IMR-90 (cell line): ENCODE measurements at regions not wholly inside any gene's neighbourhood (a gene's known extent, or its start where the extent isn't known, plus 50 kb on each side); places are given as distances from the start of the nearest gene placed in this dataset.

Experiments
- ATAC-seq: fragments of 200-7000 bp; cut with Tn5 transposase; 2 replicates; pipeline ENCODE4 v1.9.1; 2020; ENCODE audit warnings: low read depth, mild to moderate bottlenecking, moderate library complexity
- BruUV-seq: library from RNA; stranded (reverse); fragments of 400-500 nt; replicated peaks from 2 replicates; lab custom pipeline; 2021; lab: Mats Ljungman, UMichigan
- CTCF ChIA-PET: fragments of 300-600 bp; formaldehyde crosslinking; extraction: SDS; loops from one replicate; lab custom pipeline; 2021; ENCODE audit warnings: antibody characterized with exemption; lab: Yijun Ruan, JAX
- POLR2A ChIA-PET: fragments of 300-600 bp; sonication (Branson Sonifier 250); formaldehyde crosslinking; loops from one replicate; lab custom pipeline; 2022; ENCODE audit warnings: antibody characterized with exemption; ENCODE audit not compliant: unreplicated experiment; lab: Charles Lee
- DNase-seq: peaks from one replicate; pipeline ENCODE4 v3.0.0; 2013
- H2AFZ ChIP-seq: replicated peaks from 2 replicates; pipeline ENCODE3; 2013; ENCODE audit warnings: low read length, mild to moderate bottlenecking; ENCODE audit not compliant: poor library complexity
- H2AK5ac ChIP-seq: 2 replicates; pipeline ENCODE4 v1.6.1; 2013; ENCODE audit warnings: low read depth, low read length, inconsistent platforms
- H2AK9ac ChIP-seq: replicated peaks from 2 replicates; pipeline ENCODE3; 2013; ENCODE audit warnings: mild to moderate bottlenecking, low read depth, low read length, moderate library complexity; ENCODE audit not compliant: poor library complexity
- H2BK120ac ChIP-seq: 2 replicates; pipeline ENCODE4 v1.6.1; 2013; ENCODE audit warnings: low read depth, low read length, inconsistent platforms
- H2BK15ac ChIP-seq: 3 replicates; pipeline ENCODE4 v1.6.1; 2013; ENCODE audit warnings: low read depth, low read length, inconsistent platforms
- H2BK20ac ChIP-seq: 2 replicates; pipeline ENCODE4 v1.6.1; 2013; ENCODE audit warnings: low read depth, mild to moderate bottlenecking, inconsistent platforms, low read length, moderate library complexity
- H2BK5ac ChIP-seq: 2 replicates; pipeline ENCODE4 v1.6.1; 2013; ENCODE audit warnings: mild to moderate bottlenecking, low read depth, low read length, inconsistent platforms; ENCODE audit not compliant: poor library complexity, severe bottlenecking
- H3K14ac ChIP-seq: replicated peaks from 2 replicates; pipeline ENCODE4 v1.6.1; 2013; ENCODE audit warnings: low read depth, low read length, inconsistent platforms
- H3K18ac ChIP-seq: 2 replicates; pipeline ENCODE4 v1.6.1; 2013; ENCODE audit warnings: low read depth, low read length, control low read depth
- H3K23ac ChIP-seq: 2 replicates; pipeline ENCODE4 v1.6.1; 2013; ENCODE audit warnings: low read depth, low read length, inconsistent platforms
- H3K27ac ChIP-seq: 2 replicates; pipeline ENCODE4 v1.5.1; 2013; ENCODE audit warnings: mild to moderate bottlenecking, control low read depth, low read length; ENCODE audit not compliant: insufficient read depth
- H3K27me3 ChIP-seq: 2 replicates; pipeline ENCODE4 v1.6.1; 2013; ENCODE audit warnings: low read length; ENCODE audit not compliant: control insufficient read depth, insufficient read depth
- H3K36me3 ChIP-seq: 2 replicates; pipeline ENCODE4 v1.6.1; 2013; ENCODE audit warnings: low read length, mixed read lengths; ENCODE audit not compliant: control insufficient read depth, insufficient read depth
- H3K4ac ChIP-seq: 2 replicates; pipeline ENCODE4 v1.6.1; 2013; ENCODE audit warnings: low read depth, low read length, inconsistent platforms
- H3K4me1 ChIP-seq: 2 replicates; pipeline ENCODE4 v1.6.1; 2013; ENCODE audit warnings: low read length, mixed read lengths; ENCODE audit not compliant: control insufficient read depth, insufficient read depth
- H3K4me2 ChIP-seq: 2 replicates; pipeline ENCODE4 v1.6.1; 2013; ENCODE audit warnings: low read depth, mild to moderate bottlenecking, control low read depth, low read length, moderate library complexity
- H3K4me3 ChIP-seq: 2 replicates; pipeline ENCODE4 v1.5.1; 2013; ENCODE audit warnings: low read depth, mild to moderate bottlenecking, control low read depth, low read length, moderate library complexity; ENCODE audit not compliant: insufficient read depth
- H3K56ac ChIP-seq: 2 replicates; pipeline ENCODE4 v1.6.1; 2013; ENCODE audit warnings: low read length, inconsistent platforms; ENCODE audit not compliant: insufficient read depth; ENCODE audit errors: extremely low read depth
- H3K79me1 ChIP-seq, 2 experiments: 2 replicates each; pipeline ENCODE4 v1.6.1; 2013; ENCODE audit warnings: low read length in 2 of 2, inconsistent platforms in 1 of 2, low read depth in 1 of 2
- H3K9ac ChIP-seq: 2 replicates; pipeline ENCODE4 v1.6.1; 2013; ENCODE audit warnings: low read depth, low read length, control low read depth
- H3K9me1 ChIP-seq: 2 replicates; pipeline ENCODE4 v1.6.1; 2013; ENCODE audit warnings: low read length, inconsistent platforms; ENCODE audit not compliant: insufficient read depth
- H3K9me3 ChIP-seq: 2 replicates; pipeline ENCODE4 v1.6.1; 2013; ENCODE audit warnings: low read length; ENCODE audit not compliant: control insufficient read depth, insufficient read depth
- H4K20me1 ChIP-seq: 2 replicates; pipeline ENCODE4 v1.6.1; 2013; ENCODE audit warnings: low read length, inconsistent platforms; ENCODE audit not compliant: insufficient read depth
- H4K5ac ChIP-seq: 2 replicates; pipeline ENCODE4 v1.6.1; 2013; ENCODE audit warnings: mild to moderate bottlenecking, low read depth, low read length, control low read depth
- H4K8ac ChIP-seq, 2 experiments: 2 replicates each; pipeline ENCODE4 v1.6.1; 2013; ENCODE audit warnings: low read depth in 2 of 2, low read length in 2 of 2, control low read depth in 1 of 2, inconsistent platforms in 1 of 2
- H4K91ac ChIP-seq: 2 replicates; pipeline ENCODE4 v1.6.1; 2013; ENCODE audit warnings: low read depth, low read length, inconsistent platforms; ENCODE audit not compliant: insufficient read depth
- BHLHE40 ChIP-seq: fragments of 150-350 bp; IDR thresholded peaks from 2 replicates; pipeline ENCODE4 v1.6.1; 2016; ENCODE audit warnings: mild to moderate bottlenecking, low read depth, low read length
- CEBPB ChIP-seq: IDR thresholded peaks from 2 replicates; pipeline ENCODE4 v1.6.1; 2012; ENCODE audit warnings: low read depth, low read length, improper control_type of control experiment
- CHD1 ChIP-seq: IDR thresholded peaks from 2 replicates; pipeline ENCODE4 v1.6.1; 2012; ENCODE audit warnings: low read depth, low read length, improper control_type of control experiment
- CTCF ChIP-seq: conservative IDR thresholded peaks from 2 replicates; pipeline ENCODE4 v1.5.1; 2012; ENCODE audit warnings: mild to moderate bottlenecking, low read depth, low read length, improper control_type of control experiment
- ELK1 ChIP-seq: fragments of 150-350 bp; IDR thresholded peaks from 2 replicates; pipeline ENCODE4 v1.6.1; 2016; ENCODE audit warnings: low read depth, mild to moderate bottlenecking, low read length, moderate library complexity, borderline replicate concordance
- FOS ChIP-seq: fragments of 150-350 bp; IDR thresholded peaks from 2 replicates; pipeline ENCODE4 v1.6.1; 2016; ENCODE audit warnings: low read depth, low read length
- MAFK ChIP-seq: IDR thresholded peaks from 2 replicates; pipeline ENCODE4 v1.6.1; 2012; ENCODE audit warnings: low read depth, low read length, improper control_type of control experiment
- MAZ ChIP-seq: IDR thresholded peaks from 2 replicates; pipeline ENCODE4 v1.6.1; 2012; ENCODE audit warnings: low read depth, mild to moderate bottlenecking, low read length, improper control_type of control experiment, moderate library complexity, borderline replicate concordance
- MXI1 ChIP-seq: IDR thresholded peaks from 2 replicates; pipeline ENCODE4 v1.6.1; 2012; ENCODE audit warnings: low read depth, mild to moderate bottlenecking, low read length, moderate library complexity, borderline replicate concordance
- NFE2L2 ChIP-seq: fragments of 150-350 bp; IDR thresholded peaks from 2 replicates; pipeline ENCODE4 v1.6.1; 2016; ENCODE audit warnings: low read depth, mild to moderate bottlenecking, low read length
- POLR2A ChIP-seq: IDR thresholded peaks from 2 replicates; pipeline ENCODE4 v1.6.1; 2012; ENCODE audit warnings: mild to moderate bottlenecking, low read depth, low read length
- RAD21 ChIP-seq: IDR thresholded peaks from 2 replicates; pipeline ENCODE4 v1.6.1; 2012; ENCODE audit warnings: low read length, improper control_type of control experiment
- RCOR1 ChIP-seq: IDR thresholded peaks from 2 replicates; pipeline ENCODE4 v1.6.1; 2012; ENCODE audit warnings: mild to moderate bottlenecking, low read length, improper control_type of control experiment; ENCODE audit not compliant: insufficient replicate concordance
- RFX5 ChIP-seq: IDR thresholded peaks from 2 replicates; pipeline ENCODE4 v1.8.0; 2012; ENCODE audit warnings: low read depth, mild to moderate bottlenecking, low read length, moderate library complexity
- SMC3 ChIP-seq: fragments of 150-350 bp; IDR thresholded peaks from 2 replicates; pipeline ENCODE4 v1.6.1; 2016; ENCODE audit warnings: low read depth, mild to moderate bottlenecking, antibody characterized with exemption, low read length, moderate library complexity
- USF2 ChIP-seq: fragments of 150-350 bp; IDR thresholded peaks from 2 replicates; pipeline ENCODE4 v1.6.1; 2017; ENCODE audit warnings: mild to moderate bottlenecking, antibody characterized with exemption, low read length, low read depth
- WGBS, 2 experiments: methylation state at CpG; one replicate each; pipeline versions ENCODE4 v1.1.5 to v1.1.7; 2013; ENCODE audit warnings: missing lambda C conversion rate in 2 of 2; ENCODE audit not compliant: insufficient read length in 1 of 2; ENCODE audit errors: extremely low coverage in 2 of 2; 5-methylcytosine and 5-hydroxymethylcytosine counted together
- dilution Hi-C: fragments of 300-500 bp; cut with HindIII; formaldehyde crosslinking; loops from one replicate; pipeline ENCODE4 v1.14.3; 2018; ENCODE audit warnings: low sequenced_read_pairs; ENCODE audit not compliant: unreplicated experiment
- in situ Hi-C: fragments of 300-500 bp; cut with MboI; formaldehyde crosslinking; loops from 3 replicates; pipeline ENCODE4 v1.14.3; 2019; ENCODE audit warnings: low sequenced_read_pairs, inconsistent platforms, mixed read lengths
- intact Hi-C: fragments of 100-400 bp; cut with micrococcal nuclease; formaldehyde crosslinking; loops from 2 replicates; pipeline ENCODE4 v1.10.0; 2022

- Histone ChIP-seq H3K4ac (peak overlapping the region; percentile 2; the same call in 1 of the 2 replicates), H2BK15ac (no peak overlapping the region), H4K91ac (peak overlapping the region; percentile 15; the same call in 1 of the 2 replicates), H2BK120ac (no peak overlapping the region), H2BK5ac (no peak overlapping the region), H2AFZ (no peak overlapping the region), H3K9me3 (no peaks in the 10 kb centered on the region), H3K9ac (no peak overlapping the region), H2BK20ac (no peak overlapping the region), H3K79me1 (peaks cover 17 to 62% of the 10 kb centered on the region in 2 experiments), H3K23ac (no peak overlapping the region), H3K27me3 (no peaks in the 10 kb centered on the region), H3K4me1 (peaks cover 15% of the 10 kb centered on the region), H3K4me2 (no peak overlapping the region), H3K9me1 (peaks cover 4% of the 10 kb centered on the region; the same call in 1 of the 2 replicates), H4K8ac (no peak overlapping the region), H3K36me3 (peaks cover 8% of the 10 kb centered on the region; the same call in 1 of the 2 replicates), H3K56ac (no peak overlapping the region), H3K4me3 (no peak overlapping the region), H2AK9ac (no peak overlapping the region), H3K14ac (no peak overlapping the region), H2AK5ac (peak overlapping the region; percentile 2; the same call in 1 of the 2 replicates), H4K20me1 (peaks cover 3% of the 10 kb centered on the region; the same call in 1 of the 2 replicates), H3K18ac (no peak overlapping the region), H4K5ac (no peak overlapping the region), H3K27ac (no peak overlapping the region)
- DNase-seq, result no peak
- POLR2A ChIA-PET, result no interaction called here
- in situ Hi-C loops (no loop called here), intact Hi-C loops (no loop called here), dilution Hi-C loops (no loop called here)
- WGBS, 2 experiments, result 60% methylated on average over 3 of the region's 4 CpGs; no CpG with 5 or more reads in 1 of the 2 experiments
- TF ChIP-seq ELK1 (no peak), NFE2L2 (no peak), CEBPB (no peak), CTCF (no peak), RCOR1 (no peak), BHLHE40 (no peak), FOS (no peak), RFX5 (no peak), POLR2A (no peak), CHD1 (no peak), RAD21 (no peak), MAZ (no peak), MXI1 (no peak), SMC3 (no peak), USF2 (no peak), MAFK (no peak)
- BruUV-seq, result no TSS peak
- CTCF ChIA-PET, result no interaction called here
- ATAC-seq, result no peak
Measured at GRCh38 chr4:3344596-3344995, 51.8 kb downstream of the RGS12 start.
